ENCODE measurements at regions not wholly inside any gene's neighbourhood (a gene's known extent, or its start where the extent isn't known, plus 50 kb on each side); places are given as distances from the start of the nearest gene placed in this dataset.

DNA sequence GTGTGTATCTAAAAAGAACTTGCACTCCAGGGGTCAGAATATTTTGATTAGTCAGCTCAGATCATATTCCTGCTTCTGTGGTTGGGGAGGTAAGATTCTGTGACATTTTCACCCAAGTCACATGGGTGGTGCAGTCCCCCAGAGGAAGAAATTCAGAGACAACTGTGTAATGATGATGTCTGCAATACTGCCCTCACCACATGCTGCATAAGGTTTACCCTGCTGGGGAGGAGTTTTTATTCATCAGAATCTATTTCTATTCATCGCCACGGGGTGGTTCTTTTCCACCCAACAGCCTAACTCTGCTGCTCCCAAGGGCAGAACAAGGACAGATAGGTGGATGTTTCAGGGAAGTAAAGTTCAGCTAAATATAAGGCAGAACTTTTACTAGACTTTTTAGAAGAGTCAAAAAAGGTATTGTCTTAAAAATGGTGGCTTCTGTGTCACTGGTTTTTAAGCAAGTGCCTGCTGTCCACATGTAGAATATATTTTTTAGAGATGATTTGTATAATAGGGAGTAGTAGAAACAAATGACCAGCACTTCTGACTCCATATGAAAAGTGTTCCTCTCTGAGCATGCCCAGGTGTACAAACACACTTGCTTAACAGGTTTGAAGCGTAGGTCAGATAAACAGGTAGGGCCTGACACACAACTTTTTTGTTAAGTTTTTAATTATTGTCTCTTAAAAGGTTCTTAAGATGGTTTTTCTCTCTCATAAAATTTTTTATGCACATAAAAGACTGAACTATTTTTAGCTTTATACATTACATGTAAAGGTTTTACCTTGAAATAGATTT is 352.7 kb downstream of the LRRC70 start:
- TF ChIP-seq, protein P1, sequence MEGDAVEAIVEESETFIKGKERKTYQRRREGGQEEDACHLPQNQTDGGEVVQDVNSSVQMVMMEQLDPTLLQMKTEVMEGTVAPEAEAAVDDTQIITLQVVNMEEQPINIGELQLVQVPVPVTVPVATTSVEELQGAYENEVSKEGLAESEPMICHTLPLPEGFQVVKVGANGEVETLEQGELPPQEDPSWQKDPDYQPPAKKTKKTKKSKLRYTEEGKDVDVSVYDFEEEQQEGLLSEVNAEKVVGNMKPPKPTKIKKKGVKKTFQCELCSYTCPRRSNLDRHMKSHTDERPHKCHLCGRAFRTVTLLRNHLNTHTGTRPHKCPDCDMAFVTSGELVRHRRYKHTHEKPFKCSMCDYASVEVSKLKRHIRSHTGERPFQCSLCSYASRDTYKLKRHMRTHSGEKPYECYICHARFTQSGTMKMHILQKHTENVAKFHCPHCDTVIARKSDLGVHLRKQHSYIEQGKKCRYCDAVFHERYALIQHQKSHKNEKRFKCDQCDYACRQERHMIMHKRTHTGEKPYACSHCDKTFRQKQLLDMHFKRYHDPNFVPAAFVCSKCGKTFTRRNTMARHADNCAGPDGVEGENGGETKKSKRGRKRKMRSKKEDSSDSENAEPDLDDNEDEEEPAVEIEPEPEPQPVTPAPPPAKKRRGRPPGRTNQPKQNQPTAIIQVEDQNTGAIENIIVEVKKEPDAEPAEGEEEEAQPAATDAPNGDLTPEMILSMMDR (conservative IDR thresholded peaks at IDR 0.05; ENCODE audit: low read length) = no peak
- no peak for TF ChIP-seq EZH2phosphoT487 (IDR thresholded peaks at IDR 0.05; ENCODE audit: borderline replicate concordance, low read depth, low read length)
